ENCODE measurements at regions not wholly inside any gene's neighbourhood (a gene's known extent, or its start where the extent isn't known, plus 50 kb on each side); places are given as distances from the start of the nearest gene placed in this dataset.

- DNase-seq (ENCODE audit: low spot score): no peak
Measured at GRCh38 chr10:61318429-61318828, 134.8 kb downstream of the TMEM26 start.

- DNase-seq (ENCODE audit: low spot score): no peak
Measured at GRCh38 chr10:61317706-61318105, 135.5 kb downstream of the TMEM26 start.

GRCh38 chr10:61316676-61317265 lies 136.4 kb downstream of the TMEM26 start:
- no peak for DNase-seq (ENCODE audit: low spot score)

GRCh38 chr10:61314273-61314672 lies 138.9 kb downstream of the TMEM26 start:
- no peak for DNase-seq (ENCODE audit: low spot score)

- no peak for DNase-seq (ENCODE audit: low spot score)
Measured at GRCh38 chr10:61313460-61313859, 139.7 kb downstream of the TMEM26 start.

GRCh38 chr10:61304746-61305145 lies 148.4 kb downstream of the TMEM26 start:
- DNase-seq (ENCODE audit: low spot score): no peak

GRCh38 chr10:61302124-61302523 lies 151.1 kb downstream of the TMEM26 start:
- no peak for DNase-seq (ENCODE audit: low spot score)

GRCh38 chr10:61301575-61301974 lies 151.6 kb downstream of the TMEM26 start:
- DNase-seq (ENCODE audit: low spot score): no peak

- no peak for DNase-seq (ENCODE audit: low spot score)
Measured at GRCh38 chr10:61299841-61300240, 153.3 kb downstream of the TMEM26 start.

- no peak for DNase-seq (ENCODE audit: low spot score)
Measured at GRCh38 chr10:61299156-61299555, 154.0 kb downstream of the TMEM26 start.

- no peak for DNase-seq (ENCODE audit: low spot score)
Measured at GRCh38 chr10:61298194-61298593, 155.0 kb downstream of the TMEM26 start.

GRCh38 chr10:61296161-61296560 lies 157.0 kb downstream of the TMEM26 start:
- DNase-seq (ENCODE audit: low spot score): peak; percentile 2

GRCh38 chr10:61294131-61294530 lies 159.1 kb downstream of the TMEM26 start:
- DNase-seq (ENCODE audit: low spot score): no peak

- no peak for DNase-seq (ENCODE audit: low spot score)
Measured at GRCh38 chr10:61289813-61290212, 163.4 kb downstream of the TMEM26 start.

GRCh38 chr10:61286686-61287085 lies 166.5 kb downstream of the TMEM26 start:
- DNase-seq (ENCODE audit: low spot score): peak; percentile 5

GRCh38 chr10:61285749-61286148 lies 167.4 kb downstream of the TMEM26 start:
- no peak for DNase-seq (ENCODE audit: low spot score)

- peak; percentile 6 for DNase-seq (ENCODE audit: low spot score)
Measured at GRCh38 chr10:61284222-61284890, 168.8 kb downstream of the TMEM26 start.

GRCh38 chr10:61283481-61284221 lies 169.5 kb downstream of the TMEM26 start:
- no peak for DNase-seq (ENCODE audit: low spot score)

GRCh38 chr10:61283066-61283465 lies 170.1 kb downstream of the TMEM26 start:
- no peak for DNase-seq (ENCODE audit: low spot score)

- no peak for DNase-seq (ENCODE audit: low spot score)
Measured at GRCh38 chr10:61280303-61280702, 172.9 kb downstream of the TMEM26 start.

- DNase-seq (ENCODE audit: low spot score): no peak
Measured at GRCh38 chr10:61279400-61279799, 173.8 kb downstream of the TMEM26 start.

- DNase-seq (ENCODE audit: low spot score): no peak
Measured at GRCh38 chr10:61278556-61278955, 174.6 kb downstream of the TMEM26 start.

GRCh38 chr10:61272781-61273180 lies 180.4 kb downstream of the TMEM26 start:
- DNase-seq (ENCODE audit: low spot score): no peak
